Brain microvascular endothelial cell (primary cell): ENCODE measurements at regions not wholly inside any gene's neighbourhood (a gene's known extent, or its start where the extent isn't known, plus 50 kb on each side); places are given as distances from the start of the nearest gene placed in this dataset.

Experiments used
- DNase-seq: peaks from one replicate; pipeline ENCODE4 v3.0.0-alpha.2; 2020
- H3K27ac ChIP-seq: fragments of 250-450 bp; sonication (Bioruptor Pico); 2 replicates; pipeline ENCODE4 v1.5.1; 2020; ENCODE audit warnings: mild to moderate bottlenecking, moderate library complexity
- H3K27me3 ChIP-seq: fragments of 250-450 bp; sonication (Bioruptor Pico); replicated peaks from 2 replicates; pipeline ENCODE4 v1.5.1; 2020; ENCODE audit warnings: mild to moderate bottlenecking
- H3K36me3 ChIP-seq: fragments of 250-450 bp; sonication (Bioruptor Pico); replicated peaks from 2 replicates; pipeline ENCODE4 v1.5.1; 2020; ENCODE audit warnings: mild to moderate bottlenecking
- H3K4me3 ChIP-seq: 2 replicates; pipeline ENCODE4 v1.5.1; 2011; ENCODE audit warnings: low read depth, mild to moderate bottlenecking, control low read depth, low read length, moderate library complexity
- CTCF ChIP-seq: IDR thresholded peaks from 2 replicates; pipeline ENCODE4 v1.5.1; 2011; ENCODE audit warnings: low read depth, mild to moderate bottlenecking, moderate library complexity, low read length, control low read depth, inconsistent platforms; ENCODE audit errors: missing control alignments
- in situ Hi-C: cut with HindIII; loops from 2 replicates; pipeline ENCODE4 v1.10.0; 2017; ENCODE audit warnings: low sequenced_read_pairs, low pct_ligation_motif_present

DNA sequence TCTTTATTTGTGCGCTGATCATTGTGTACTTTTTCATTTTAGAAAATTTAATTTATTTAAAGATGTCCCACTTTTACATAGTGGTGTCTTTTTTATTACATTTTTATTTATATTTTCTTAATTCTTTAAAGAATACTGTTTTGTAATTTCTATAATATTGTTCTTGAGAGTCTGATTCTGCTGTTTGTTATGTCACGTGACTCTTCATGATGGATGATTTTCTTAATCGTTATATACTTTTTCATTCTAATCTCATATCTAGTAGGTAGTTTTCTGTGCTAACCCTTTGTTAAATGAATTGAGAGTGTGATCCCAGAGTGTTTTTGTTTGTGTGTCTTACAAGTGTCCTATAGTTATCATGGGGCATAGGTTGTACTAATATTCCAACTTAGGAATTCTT lies 568.2 kb upstream of the AMOT start:
- DNase-seq: no peak
- in situ Hi-C loops: no loop called here
- TF ChIP-seq CTCF: no peak

DNA sequence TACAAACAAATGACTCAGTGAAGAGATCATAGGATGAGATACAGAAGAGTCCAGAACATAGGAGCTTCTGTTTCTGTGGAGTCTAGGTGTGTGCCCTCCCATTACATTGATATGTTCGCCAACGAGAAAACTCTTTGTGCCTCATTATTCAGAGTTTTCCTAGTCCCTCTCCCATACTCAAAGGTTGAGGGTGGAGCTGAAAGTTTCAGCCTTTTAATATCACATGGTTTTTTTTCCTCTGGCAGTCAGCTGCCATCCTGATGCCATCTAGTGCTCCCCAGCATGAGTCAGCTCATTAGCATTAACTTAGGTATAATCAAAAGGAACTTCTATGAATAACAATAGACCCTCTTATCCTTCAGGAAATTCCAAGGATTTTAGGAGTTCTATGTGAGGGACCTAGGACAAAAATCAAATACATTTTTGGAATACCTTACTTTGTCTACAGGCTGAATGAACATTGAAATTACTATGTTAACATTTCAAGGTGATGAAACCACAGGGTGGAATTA lies 559.6 kb upstream of the AMOT start:
- DNase-seq: no peak
- TF ChIP-seq CTCF: no peak
- H3K27me3 ChIP-seq: no peaks in the 10 kb centered on the region
- no peak overlapping the region for H3K27ac ChIP-seq
- H3K4me3 ChIP-seq: no peak overlapping the region
- in situ Hi-C loops: no loop called here
- no peaks in the 10 kb centered on the region for H3K36me3 ChIP-seq

More for the DNA sequence above, 568.2 kb upstream of the AMOT start:
- H3K27ac ChIP-seq: no peak overlapping the region
- no peaks in the 10 kb centered on the region for H3K27me3 ChIP-seq
- H3K4me3 ChIP-seq: no peak overlapping the region
- H3K36me3 ChIP-seq: no peaks in the 10 kb centered on the region

DNA sequence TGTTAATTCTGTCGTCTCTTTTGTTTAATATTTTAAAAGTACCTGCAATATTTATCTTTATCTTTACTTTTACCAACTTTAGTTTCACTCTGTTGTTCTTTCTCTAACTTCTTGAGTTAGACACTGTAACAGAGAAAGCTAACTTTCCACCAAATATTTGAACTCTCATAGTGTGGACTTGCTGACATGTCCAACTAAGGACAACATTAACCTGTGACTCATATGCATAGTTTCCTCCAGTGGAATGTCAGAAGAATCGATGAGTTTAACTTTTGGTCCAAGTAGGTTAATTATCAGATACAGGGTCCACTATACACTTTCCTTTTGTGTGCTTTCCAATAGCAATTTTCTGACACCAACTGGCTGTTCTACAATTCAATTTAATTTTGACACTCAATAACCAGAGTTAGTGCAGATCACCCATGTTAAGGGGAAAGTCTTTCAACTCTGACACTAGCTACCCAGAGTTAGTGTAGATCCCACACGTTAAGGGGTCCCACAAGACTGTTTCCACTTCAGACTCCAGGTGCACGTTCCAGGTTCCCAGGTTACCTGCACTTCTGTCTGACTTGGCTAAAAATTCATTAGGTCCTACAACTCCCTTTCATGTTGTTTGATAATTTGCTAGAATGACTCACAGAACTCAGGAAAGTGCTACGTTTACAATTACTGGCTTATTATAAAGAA lies 559.0 kb upstream of the AMOT start:
- DNase-seq: no peak
- in situ Hi-C loops: no loop called here

GRCh38 chrX:113392355-113392754 lies 551.7 kb upstream of the AMOT start:
- no peak for DNase-seq
- no peak for TF ChIP-seq CTCF
- no peaks in the 10 kb centered on the region for H3K27me3 ChIP-seq
- H3K4me3 ChIP-seq: no peak overlapping the region
- in situ Hi-C loops: no loop called here
- H3K36me3 ChIP-seq: no peaks in the 10 kb centered on the region
- no peak overlapping the region for H3K27ac ChIP-seq

More for the DNA sequence above, 559.0 kb upstream of the AMOT start:
- Histone ChIP-seq H3K4me3 (no peak overlapping the region), H3K27ac (no peak overlapping the region), H3K27me3 (no peaks in the 10 kb centered on the region), H3K36me3 (no peaks in the 10 kb centered on the region)
- TF ChIP-seq CTCF: no peak

DNA sequence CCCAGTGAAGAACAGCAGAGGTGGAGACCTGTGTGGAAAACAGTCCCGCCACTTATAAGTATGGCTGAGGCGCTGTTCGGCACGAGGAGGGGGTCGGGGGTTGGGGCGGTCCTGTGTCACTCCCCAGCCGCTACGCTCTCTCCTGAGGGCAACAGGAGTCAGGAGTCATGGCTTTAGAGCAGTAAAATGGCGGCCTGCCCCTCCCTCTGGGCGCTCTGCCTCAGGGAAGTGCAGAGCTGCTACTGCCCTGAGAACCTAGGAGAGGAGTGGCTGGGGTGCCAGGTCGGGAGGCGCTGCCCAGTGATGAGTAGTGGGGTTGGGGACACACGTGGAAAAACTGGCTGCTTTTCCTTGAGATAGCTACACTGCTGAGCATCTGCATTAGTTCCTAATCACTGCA lies 551.2 kb upstream of the AMOT start:
- no peak for TF ChIP-seq CTCF

DNA sequence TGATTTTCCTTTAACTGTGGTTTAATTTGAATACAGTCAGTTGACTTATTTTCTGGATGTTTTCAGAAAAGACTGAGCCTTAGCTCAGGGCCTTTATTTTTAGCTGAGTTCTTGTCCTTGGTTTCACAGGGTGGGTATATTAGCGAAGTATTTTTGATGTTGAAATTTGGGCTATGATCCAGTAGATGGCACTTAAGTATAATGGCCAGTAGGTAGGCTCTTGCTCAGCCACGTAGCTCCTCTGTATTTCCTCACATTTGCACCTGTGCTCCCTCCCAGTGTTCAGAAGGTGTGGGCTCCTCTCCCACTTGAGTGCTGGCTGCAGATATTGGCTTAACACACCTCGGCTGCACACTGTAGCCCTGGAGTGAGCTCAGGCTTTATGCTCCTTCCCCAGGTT lies 549.9 kb upstream of the AMOT start:
- TF ChIP-seq CTCF: no peak
- H3K4me3 ChIP-seq: no peak overlapping the region
- H3K36me3 ChIP-seq: no peaks in the 10 kb centered on the region
- in situ Hi-C loops: no loop called here
- no peak overlapping the region for H3K27ac ChIP-seq
- no peaks in the 10 kb centered on the region for H3K27me3 ChIP-seq
- no peak for DNase-seq

More for the DNA sequence above, 551.2 kb upstream of the AMOT start:
- no peaks in the 10 kb centered on the region for H3K27me3 ChIP-seq
- no peaks in the 10 kb centered on the region for H3K36me3 ChIP-seq
- H3K4me3 ChIP-seq: no peak overlapping the region
- H3K27ac ChIP-seq: no peak overlapping the region
- in situ Hi-C loops: no loop called here
- no peak for DNase-seq
